ENCODE measurements at regions not wholly inside any gene's neighbourhood (a gene's known extent, or its start where the extent isn't known, plus 50 kb on each side); places are given as distances from the start of the nearest gene placed in this dataset.

DNA sequence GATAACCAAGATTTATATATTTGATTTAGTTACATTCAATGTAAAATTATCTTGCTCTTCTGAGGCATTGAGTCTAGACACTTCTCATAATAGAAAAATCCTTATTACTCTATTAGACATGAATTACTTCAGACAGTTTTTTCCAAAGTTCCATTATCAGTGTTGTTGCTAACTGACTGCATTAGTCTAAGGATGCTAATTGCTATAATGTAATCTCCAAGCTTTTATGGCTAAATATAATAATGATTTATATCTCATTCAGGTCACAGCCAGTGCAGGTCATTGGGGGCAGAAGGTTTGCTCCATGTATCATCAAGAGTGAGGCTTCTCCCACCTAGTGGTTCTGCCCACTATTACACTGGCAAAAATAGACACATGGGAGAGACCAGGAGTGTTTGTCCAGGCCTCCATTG lies 377.2 kb upstream of the DDI1 start:
- no peak for DNase-seq
- no peaks in the 10 kb centered on the region for H3K9me3 ChIP-seq
- intact Hi-C loops (cut with DNase I): no loop called here
- H3K27me3 ChIP-seq: no peaks in the 10 kb centered on the region
- no peaks in the 10 kb centered on the region for H3K36me3 ChIP-seq
- H3K4me1 ChIP-seq: no peaks in the 10 kb centered on the region
- no peak for TF ChIP-seq POLR2A (IDR thresholded peaks at IDR 0.05)
- TF ChIP-seq, protein P1, sequence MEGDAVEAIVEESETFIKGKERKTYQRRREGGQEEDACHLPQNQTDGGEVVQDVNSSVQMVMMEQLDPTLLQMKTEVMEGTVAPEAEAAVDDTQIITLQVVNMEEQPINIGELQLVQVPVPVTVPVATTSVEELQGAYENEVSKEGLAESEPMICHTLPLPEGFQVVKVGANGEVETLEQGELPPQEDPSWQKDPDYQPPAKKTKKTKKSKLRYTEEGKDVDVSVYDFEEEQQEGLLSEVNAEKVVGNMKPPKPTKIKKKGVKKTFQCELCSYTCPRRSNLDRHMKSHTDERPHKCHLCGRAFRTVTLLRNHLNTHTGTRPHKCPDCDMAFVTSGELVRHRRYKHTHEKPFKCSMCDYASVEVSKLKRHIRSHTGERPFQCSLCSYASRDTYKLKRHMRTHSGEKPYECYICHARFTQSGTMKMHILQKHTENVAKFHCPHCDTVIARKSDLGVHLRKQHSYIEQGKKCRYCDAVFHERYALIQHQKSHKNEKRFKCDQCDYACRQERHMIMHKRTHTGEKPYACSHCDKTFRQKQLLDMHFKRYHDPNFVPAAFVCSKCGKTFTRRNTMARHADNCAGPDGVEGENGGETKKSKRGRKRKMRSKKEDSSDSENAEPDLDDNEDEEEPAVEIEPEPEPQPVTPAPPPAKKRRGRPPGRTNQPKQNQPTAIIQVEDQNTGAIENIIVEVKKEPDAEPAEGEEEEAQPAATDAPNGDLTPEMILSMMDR (IDR thresholded peaks at IDR 0.05): no peak
- H3K27ac ChIP-seq: no peak overlapping the region
- no peak overlapping the region for H3K4me3 ChIP-seq

DNA sequence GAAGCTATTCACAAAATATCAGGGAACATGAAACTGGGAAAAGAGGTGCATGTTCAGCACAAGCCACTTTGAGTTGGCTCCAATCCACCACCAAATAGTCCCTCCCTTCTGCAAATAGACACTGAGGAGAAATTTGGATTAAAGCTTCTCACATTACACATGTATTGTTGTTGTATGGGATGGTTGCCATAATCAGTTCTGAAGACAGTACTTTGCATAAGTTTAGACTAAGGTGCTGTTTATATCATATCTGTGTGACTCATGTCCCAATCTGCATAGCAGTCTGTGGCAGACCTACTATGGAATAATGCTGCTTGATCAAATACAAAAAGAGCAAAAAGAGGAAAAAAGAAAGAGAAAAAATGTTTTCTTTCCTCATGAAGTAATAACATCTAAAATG lies 376.7 kb upstream of the DDI1 start:
- Histone ChIP-seq H3K27ac (no peak overlapping the region), H3K4me3 (no peak overlapping the region), H3K4me1 (no peaks in the 10 kb centered on the region), H3K9me3 (no peaks in the 10 kb centered on the region), H3K36me3 (no peaks in the 10 kb centered on the region), H3K27me3 (no peaks in the 10 kb centered on the region)
- TF ChIP-seq, protein P1 (IDR thresholded peaks at IDR 0.05): no peak
- no peak for TF ChIP-seq POLR2AphosphoS5 (IDR thresholded peaks at IDR 0.05)
- no peak for TF ChIP-seq EP300 (IDR thresholded peaks at IDR 0.05)
- TF ChIP-seq POLR2A (IDR thresholded peaks at IDR 0.05): no peak
- intact Hi-C loops (cut with DNase I): no loop called here
- DNase-seq: no peak

DNA sequence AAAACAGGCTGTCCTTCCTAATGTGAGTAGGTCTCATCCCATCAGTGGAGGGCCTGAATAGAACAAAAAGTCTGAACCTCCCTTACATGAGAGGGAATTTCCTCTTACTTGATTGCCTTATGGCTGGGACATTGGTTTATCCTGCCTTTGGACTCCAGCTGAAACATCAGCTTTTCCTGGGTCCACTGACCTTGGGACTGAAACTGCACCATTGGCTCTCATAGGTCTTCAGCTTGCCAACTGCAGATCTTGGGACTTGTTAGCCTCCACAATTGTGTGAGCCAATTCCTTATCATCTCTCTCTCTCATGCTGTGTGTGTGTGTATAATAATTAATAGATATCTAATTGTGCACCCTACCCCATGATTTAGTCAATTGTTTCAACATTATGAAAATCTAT lies 375.3 kb upstream of the DDI1 start:
- intact Hi-C loops (cut with DNase I): no loop called here
- Histone ChIP-seq H3K4me3 (no peak overlapping the region), H3K9me3 (no peaks in the 10 kb centered on the region), H3K27ac (no peak overlapping the region), H3K36me3 (no peaks in the 10 kb centered on the region), H3K4me1 (no peaks in the 10 kb centered on the region), H3K27me3 (no peaks in the 10 kb centered on the region)
- no peak for DNase-seq
- TF ChIP-seq, protein P1 (IDR thresholded peaks at IDR 0.05): no peak
- TF ChIP-seq POLR2A (IDR thresholded peaks at IDR 0.05) (no peak), EP300 (IDR thresholded peaks at IDR 0.05) (no peak), POLR2AphosphoS5 (IDR thresholded peaks at IDR 0.05) (no peak)

DNA sequence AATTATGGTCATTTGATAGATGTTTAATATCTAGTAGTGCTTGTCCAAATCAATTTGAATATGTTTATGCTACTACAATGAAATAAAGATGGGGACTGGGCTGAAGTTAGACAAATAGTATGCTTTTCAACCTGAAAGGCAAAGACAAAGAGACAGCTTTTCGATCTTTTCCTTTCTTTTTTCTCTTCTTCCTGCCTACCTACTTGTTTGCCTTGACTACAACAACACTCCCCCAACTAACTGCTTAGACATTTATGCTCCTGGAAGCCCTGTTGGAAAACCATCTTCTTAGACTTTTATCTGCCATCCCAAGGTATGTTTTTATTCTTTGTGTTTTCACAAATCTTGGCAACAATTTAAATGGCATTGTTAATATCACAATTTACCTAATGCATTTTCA lies 374.4 kb upstream of the DDI1 start:
- intact Hi-C loops (cut with DNase I): no loop called here
- WGBS, 2 donors: 0% methylated on average over 1 of the region's 1 CpG

DNA sequence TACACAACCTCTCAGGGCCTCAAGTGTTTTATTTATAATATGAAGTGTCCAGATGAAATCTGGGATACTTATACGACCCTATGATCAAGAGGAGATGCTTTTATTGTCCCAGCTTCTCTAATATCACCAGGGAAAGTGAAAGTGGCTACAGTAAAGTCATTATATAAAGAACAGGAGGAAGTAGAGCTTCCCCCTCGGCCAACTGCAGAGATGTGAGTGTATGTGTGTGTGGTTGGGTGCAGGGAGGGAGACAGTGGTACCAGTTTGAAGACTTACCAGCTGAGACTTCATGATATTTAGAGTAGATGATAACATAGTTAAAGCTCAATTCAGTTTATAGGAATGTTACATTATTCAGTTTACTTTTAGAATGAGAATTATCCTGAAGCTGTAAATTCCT lies 373.6 kb upstream of the DDI1 start:
- no peak overlapping the region for H3K27ac ChIP-seq
- WGBS, 2 donors: 2 to 4% methylated on average over 2 of the region's 2 CpGs
- no peak for DNase-seq
- H3K27me3 ChIP-seq: no peaks in the 10 kb centered on the region
- no peak for TF ChIP-seq EP300 (IDR thresholded peaks at IDR 0.05)
- TF ChIP-seq POLR2A (IDR thresholded peaks at IDR 0.05): no peak
- no peak for TF ChIP-seq POLR2AphosphoS5 (IDR thresholded peaks at IDR 0.05)
- TF ChIP-seq, protein P1 (IDR thresholded peaks at IDR 0.05): no peak
- no peaks in the 10 kb centered on the region for H3K9me3 ChIP-seq
- H3K4me1 ChIP-seq: no peaks in the 10 kb centered on the region
- intact Hi-C loops (cut with DNase I): no loop called here
- H3K4me3 ChIP-seq: no peak overlapping the region
- H3K36me3 ChIP-seq: no peaks in the 10 kb centered on the region

More for the DNA sequence above, 374.4 kb upstream of the DDI1 start:
- no peak overlapping the region for H3K27ac ChIP-seq
- H3K4me1 ChIP-seq: no peaks in the 10 kb centered on the region
- TF ChIP-seq EP300 (IDR thresholded peaks at IDR 0.05): no peak
- TF ChIP-seq POLR2AphosphoS5 (IDR thresholded peaks at IDR 0.05): no peak
- TF ChIP-seq POLR2A (IDR thresholded peaks at IDR 0.05): no peak
- TF ChIP-seq, protein P1 (IDR thresholded peaks at IDR 0.05): no peak
- no peaks in the 10 kb centered on the region for H3K9me3 ChIP-seq
- no peak overlapping the region for H3K4me3 ChIP-seq
- H3K36me3 ChIP-seq: no peaks in the 10 kb centered on the region
- DNase-seq: no peak
- no peaks in the 10 kb centered on the region for H3K27me3 ChIP-seq
